Mammary epithelial cell (primary cell): ENCODE measurements at regions not wholly inside any gene's neighbourhood (a gene's known extent, or its start where the extent isn't known, plus 50 kb on each side); places are given as distances from the start of the nearest gene placed in this dataset.

ENCODE experiments used
- CTCF ChIP-seq, 2 donors: IDR thresholded peaks in 1 of 2; conservative IDR thresholded peaks in 1 of 2; 2 replicates each; pipeline ENCODE4 v1.5.1; 2011 to 2012; ENCODE audit warnings: inconsistent platforms in 2 of 2, low read length in 2 of 2, mild to moderate bottlenecking in 2 of 2, control low read depth in 1 of 2, low read depth in 1 of 2; ENCODE audit not compliant: insufficient read depth in 1 of 2; ENCODE audit errors: extremely low read depth in 1 of 2
- EZH2 ChIP-seq: IDR thresholded peaks from 2 replicates; pipeline ENCODE4 v1.6.1; 2012; ENCODE audit warnings: low read length, inconsistent platforms, borderline replicate concordance

DNA sequence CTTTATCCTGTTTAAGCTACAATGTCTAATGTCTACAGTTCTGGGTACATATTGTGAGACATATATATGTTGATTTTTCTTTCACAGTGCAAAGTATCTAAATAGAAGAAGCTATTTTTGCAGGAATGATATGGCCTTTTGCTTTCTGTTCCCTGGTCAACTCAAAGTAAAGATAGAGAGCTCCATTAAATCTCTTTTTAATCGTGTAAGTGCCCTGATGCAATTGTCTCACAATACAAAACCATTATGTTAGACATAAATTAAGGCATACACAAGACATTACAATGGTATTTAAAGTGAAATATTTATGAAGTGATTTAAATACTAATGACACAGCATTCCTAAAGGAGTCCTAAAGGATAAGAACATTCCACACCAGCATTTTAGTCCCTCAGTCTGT, 1559.7 kb upstream of the AGA start:
- TF ChIP-seq CTCF (conservative IDR thresholded peaks at IDR 0.05 in 1 of 2, IDR thresholded peaks at IDR 0.05 in 1 of 2; ENCODE audit: extremely low read depth in 1 of 2, insufficient read depth in 1 of 2, low read depth in 1 of 2, low read length in 2 of 2) (no peak), EZH2 (no peak)
